A673 (cell line): ENCODE measurements at regions not wholly inside any gene's neighbourhood (a gene's known extent, or its start where the extent isn't known, plus 50 kb on each side); places are given as distances from the start of the nearest gene placed in this dataset.

ENCODE experiments used
- BruUV-seq: library from RNA; stranded (reverse); fragments of 400-500 nt; replicated peaks from 2 replicates; lab custom pipeline; 2021; lab: Mats Ljungman, UMichigan
- CTCF ChIA-PET: fragments of 300-600 bp; sonication (Branson Sonifier 250); formaldehyde crosslinking; loops from one replicate; lab custom pipeline; 2022; ENCODE audit warnings: antibody characterized with exemption; lab: Charles Lee
- POLR2A ChIA-PET: fragments of 300-600 bp; sonication (Branson Sonifier 250); formaldehyde crosslinking; loops from one replicate; lab custom pipeline; 2022; ENCODE audit warnings: antibody characterized with exemption; ENCODE audit not compliant: low non-redundant PET; lab: Charles Lee
- DNase-seq: peaks from one replicate; pipeline ENCODE4 v3.0.0-alpha.2; 2015; ENCODE audit warnings: low spot score
- H3K27ac ChIP-seq: fragments of 200-600 bp; sonication (generic); 2 replicates; pipeline ENCODE4 v1.5.1; 2016; ENCODE audit warnings: mixed run types, low read depth, mild to moderate bottlenecking, mixed read lengths, antibody characterized with exemption, low read length; ENCODE audit not compliant: poor library complexity, severe bottlenecking
- H3K27me3 ChIP-seq: fragments of 200-600 bp; sonication (generic); replicated peaks from 2 replicates; pipeline ENCODE4 v1.6.1; 2017; ENCODE audit warnings: mixed run types, low read depth, mild to moderate bottlenecking, mixed read lengths, antibody characterized with exemption, low read length; ENCODE audit not compliant: insufficient read depth, poor library complexity
- H3K36me3 ChIP-seq: fragments of 200-600 bp; sonication (generic); 2 replicates; pipeline ENCODE4 v1.6.1; 2016; ENCODE audit warnings: mixed run types, mild to moderate bottlenecking, mixed read lengths, antibody characterized with exemption, low read length; ENCODE audit not compliant: insufficient read depth, poor library complexity, severe bottlenecking
- H3K4me1 ChIP-seq: fragments of 200-600 bp; sonication (generic); 2 replicates; pipeline ENCODE4 v1.6.1; 2017; ENCODE audit warnings: mixed run types, mild to moderate bottlenecking, mixed read lengths, antibody characterized with exemption, low read length; ENCODE audit not compliant: insufficient read depth, poor library complexity, severe bottlenecking
- H3K4me3 ChIP-seq: fragments of 200-600 bp; sonication (generic); 2 replicates; pipeline ENCODE4 v1.5.1; 2016; ENCODE audit warnings: low read depth, mixed run types, mild to moderate bottlenecking, mixed read lengths, low read length; ENCODE audit not compliant: poor library complexity, severe bottlenecking
- H3K9me3 ChIP-seq: fragments of 200-600 bp; sonication (generic); 2 replicates; pipeline ENCODE4 v1.6.1; 2016; ENCODE audit warnings: mixed run types, low read depth, mild to moderate bottlenecking, mixed read lengths, antibody characterized with exemption, low read length; ENCODE audit not compliant: poor library complexity, severe bottlenecking
- EZH2 ChIP-seq: fragments of 200-600 bp; sonication (generic); IDR thresholded peaks from 2 replicates; pipeline ENCODE4 v1.6.1; 2017; ENCODE audit warnings: borderline replicate concordance, low read depth, mild to moderate bottlenecking, mixed read lengths, antibody characterized with exemption, low read length; ENCODE audit not compliant: poor library complexity, severe bottlenecking
- intact Hi-C: fragments of 100-400 bp; cut with micrococcal nuclease; formaldehyde crosslinking; loops from one replicate; pipeline ENCODE4 v1.10.0; 2022; ENCODE audit not compliant: unreplicated experiment
- TF ChIP-seq, protein P1 (sequence below): fragments of 300-800, 200-600 bp; sonication (generic); conservative IDR thresholded peaks from 2 replicates; pipeline ENCODE4 v1.5.1; 2017; ENCODE audit warnings: low read depth, mild to moderate bottlenecking, antibody characterized with exemption, low read length, moderate library complexity, mixed read lengths

DNA sequence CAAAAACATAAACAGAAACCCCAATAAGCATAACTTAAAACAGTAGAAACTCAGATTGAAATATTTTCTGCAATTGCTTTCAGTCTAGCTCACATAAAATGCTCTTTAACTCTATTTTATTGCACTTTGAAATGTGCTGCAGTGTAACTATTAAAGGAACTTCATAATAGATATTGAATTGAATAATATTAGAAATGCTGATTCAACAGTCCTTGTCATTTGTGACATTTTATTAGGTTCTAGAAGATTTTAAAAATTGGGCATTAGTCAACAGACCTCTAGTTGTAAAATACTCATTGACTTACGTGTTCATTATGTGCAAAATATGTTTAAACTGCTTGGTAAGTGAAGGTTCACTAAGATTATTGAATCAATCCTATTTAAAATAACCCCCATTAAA, 1422.3 kb downstream of the PLA2G4A start:
- TF ChIP-seq, protein P1, sequence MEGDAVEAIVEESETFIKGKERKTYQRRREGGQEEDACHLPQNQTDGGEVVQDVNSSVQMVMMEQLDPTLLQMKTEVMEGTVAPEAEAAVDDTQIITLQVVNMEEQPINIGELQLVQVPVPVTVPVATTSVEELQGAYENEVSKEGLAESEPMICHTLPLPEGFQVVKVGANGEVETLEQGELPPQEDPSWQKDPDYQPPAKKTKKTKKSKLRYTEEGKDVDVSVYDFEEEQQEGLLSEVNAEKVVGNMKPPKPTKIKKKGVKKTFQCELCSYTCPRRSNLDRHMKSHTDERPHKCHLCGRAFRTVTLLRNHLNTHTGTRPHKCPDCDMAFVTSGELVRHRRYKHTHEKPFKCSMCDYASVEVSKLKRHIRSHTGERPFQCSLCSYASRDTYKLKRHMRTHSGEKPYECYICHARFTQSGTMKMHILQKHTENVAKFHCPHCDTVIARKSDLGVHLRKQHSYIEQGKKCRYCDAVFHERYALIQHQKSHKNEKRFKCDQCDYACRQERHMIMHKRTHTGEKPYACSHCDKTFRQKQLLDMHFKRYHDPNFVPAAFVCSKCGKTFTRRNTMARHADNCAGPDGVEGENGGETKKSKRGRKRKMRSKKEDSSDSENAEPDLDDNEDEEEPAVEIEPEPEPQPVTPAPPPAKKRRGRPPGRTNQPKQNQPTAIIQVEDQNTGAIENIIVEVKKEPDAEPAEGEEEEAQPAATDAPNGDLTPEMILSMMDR = no peak
- no peak for TF ChIP-seq EZH2
- H3K9me3 ChIP-seq = no peaks in the 10 kb centered on the region
- H3K4me3 ChIP-seq = no peak overlapping the region
- intact Hi-C loops = no loop called here
- no peaks in the 10 kb centered on the region for H3K27me3 ChIP-seq
- POLR2A ChIA-PET = no interaction called here
- H3K36me3 ChIP-seq = no peaks in the 10 kb centered on the region
- CTCF ChIA-PET = no interaction called here
- no peak for DNase-seq
- no TSS peak for BruUV-seq
- H3K27ac ChIP-seq = no peak overlapping the region
- H3K4me1 ChIP-seq = no peaks in the 10 kb centered on the region

DNA sequence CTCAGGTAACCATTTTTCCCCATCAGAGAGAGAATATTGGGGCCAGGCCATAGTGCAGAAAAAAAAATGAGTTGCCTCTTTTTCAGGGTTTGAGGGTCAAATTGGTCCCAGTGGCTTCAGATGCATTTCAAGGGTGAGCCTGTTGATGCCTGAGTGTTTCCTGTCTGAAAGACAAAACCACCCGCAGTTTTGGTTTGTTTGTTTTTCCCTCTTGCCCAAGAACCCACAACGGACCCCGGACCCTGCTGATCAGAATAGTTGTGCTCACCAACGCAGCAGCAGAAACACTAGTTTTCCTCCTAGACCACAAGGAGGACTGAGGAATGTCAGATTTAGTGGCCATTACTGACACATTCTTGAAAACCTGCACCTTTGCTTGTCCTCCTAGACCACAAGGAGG, 1433.1 kb downstream of the PLA2G4A start:
- Histone ChIP-seq H3K9me3 (peaks cover 3% of the 10 kb centered on the region), H3K4me1 (no peaks in the 10 kb centered on the region), H3K4me3 (no peak overlapping the region), H3K27me3 (no peaks in the 10 kb centered on the region), H3K27ac (no peak overlapping the region), H3K36me3 (no peaks in the 10 kb centered on the region)
- TF ChIP-seq, protein P1 = no peak
- TF ChIP-seq EZH2 = no peak
- BruUV-seq = no TSS peak
- ChIA-PET POLR2A (no interaction called here), CTCF (no interaction called here)
- intact Hi-C loops = no loop called here
- no peak for DNase-seq

DNA sequence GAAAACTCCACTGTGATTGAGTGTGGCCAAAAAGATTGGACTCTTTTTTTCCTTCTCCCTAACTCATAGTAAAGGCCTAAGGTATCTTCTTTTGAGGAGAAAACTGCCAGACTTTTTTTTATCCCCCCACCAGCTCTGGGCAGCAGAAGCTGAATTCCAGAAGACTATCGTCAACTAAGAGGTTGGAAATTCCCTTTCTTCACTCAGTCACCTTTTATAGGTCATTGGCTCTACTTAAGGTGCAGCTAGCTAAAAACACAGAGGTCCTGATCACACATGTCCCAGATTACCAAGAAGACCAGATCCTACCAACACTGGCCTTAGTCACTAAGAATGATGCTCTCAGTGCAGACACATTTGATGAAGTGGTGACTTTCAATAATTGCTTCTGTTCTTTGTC, 1441.2 kb downstream of the PLA2G4A start:
- H3K27ac ChIP-seq = no peak overlapping the region
- TF ChIP-seq EZH2 = no peak
- TF ChIP-seq, protein P1 = no peak
- H3K4me1 ChIP-seq = no peaks in the 10 kb centered on the region
- CTCF ChIA-PET = no interaction called here
- DNase-seq = no peak
- H3K36me3 ChIP-seq = no peaks in the 10 kb centered on the region
- no TSS peak for BruUV-seq
- POLR2A ChIA-PET = no interaction called here
- intact Hi-C loops = no loop called here
- H3K4me3 ChIP-seq = no peak overlapping the region
- H3K27me3 ChIP-seq = no peaks in the 10 kb centered on the region
- H3K9me3 ChIP-seq = peaks cover 3% of the 10 kb centered on the region
